ENCODE measurements at regions not wholly inside any gene's neighbourhood (a gene's known extent, or its start where the extent isn't known, plus 50 kb on each side); places are given as distances from the start of the nearest gene placed in this dataset.

GRCh38 chr14:85308531-85309300, 221.2 kb upstream of the FLRT2 start:
- H3K36me3 Mint-ChIP-seq, result no peaks in the 10 kb centered on the region
- H3K4me3 Mint-ChIP-seq, result no peak overlapping the region
- no peak for DNase-seq
- H3K27me3 Mint-ChIP-seq, result no peaks in the 10 kb centered on the region
- H3K27ac Mint-ChIP-seq, result no peak overlapping the region
- no peak for ATAC-seq
- no peaks in the 10 kb centered on the region for H3K4me1 Mint-ChIP-seq
- peaks cover 14% of the 10 kb centered on the region for H3K9me3 Mint-ChIP-seq (ENCODE audit: low read depth)
- CTCF ChIA-PET, result no interaction called here

- no peak for DNase-seq
- Mint-ChIP-seq H3K36me3 (no peaks in the 10 kb centered on the region), H3K4me3 (no peak overlapping the region), H3K9me3 (ENCODE audit: low read depth) (peaks cover 14% of the 10 kb centered on the region), H3K27ac (no peak overlapping the region), H3K4me1 (no peaks in the 10 kb centered on the region), H3K27me3 (no peaks in the 10 kb centered on the region)
- no peak for ATAC-seq
- CTCF ChIA-PET, result no interaction called here
These were observed 219.3 kb upstream of the FLRT2 start for GRCh38 chr14:85310491-85311272.

DNA sequence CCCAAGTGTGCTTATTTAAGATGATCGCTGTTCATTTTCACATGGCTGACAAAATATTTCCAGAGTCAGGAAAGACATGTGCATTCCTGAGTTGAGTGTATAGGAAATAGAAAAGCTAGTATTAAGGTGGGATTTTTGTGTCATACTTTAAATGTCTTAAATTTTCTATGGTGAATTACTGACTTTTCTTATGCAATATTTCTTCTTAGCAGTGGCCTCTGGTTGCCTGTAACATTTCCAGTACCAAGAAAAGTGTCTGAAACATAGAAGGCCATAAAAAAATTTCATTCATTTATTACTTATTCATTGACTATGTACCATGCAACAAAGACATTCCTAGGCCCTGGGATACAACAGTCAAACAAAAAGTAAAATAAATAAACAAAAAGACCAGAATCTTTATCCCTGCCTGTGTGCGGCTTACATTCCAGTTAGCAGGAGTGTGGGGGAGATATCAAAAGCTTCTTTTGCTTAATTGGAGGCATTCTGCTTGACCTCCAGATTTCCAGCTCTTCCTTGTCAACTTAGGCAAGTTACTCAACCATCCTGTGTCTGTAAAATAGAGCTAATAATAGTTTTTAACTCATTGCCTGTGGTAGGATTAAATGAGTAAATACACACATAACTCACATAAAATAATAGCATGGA, 216.3 kb upstream of the FLRT2 start:
- H3K9me3 Mint-ChIP-seq (ENCODE audit: low read depth), result peaks cover 12% of the 10 kb centered on the region
- DNase-seq, result no peak
- no peaks in the 10 kb centered on the region for H3K36me3 Mint-ChIP-seq
- H3K4me3 Mint-ChIP-seq, result no peak overlapping the region
- no peak for ATAC-seq
- CTCF ChIA-PET, result no interaction called here
- no peak overlapping the region for H3K27ac Mint-ChIP-seq
- H3K27me3 Mint-ChIP-seq, result no peaks in the 10 kb centered on the region
- no peaks in the 10 kb centered on the region for H3K4me1 Mint-ChIP-seq

DNA sequence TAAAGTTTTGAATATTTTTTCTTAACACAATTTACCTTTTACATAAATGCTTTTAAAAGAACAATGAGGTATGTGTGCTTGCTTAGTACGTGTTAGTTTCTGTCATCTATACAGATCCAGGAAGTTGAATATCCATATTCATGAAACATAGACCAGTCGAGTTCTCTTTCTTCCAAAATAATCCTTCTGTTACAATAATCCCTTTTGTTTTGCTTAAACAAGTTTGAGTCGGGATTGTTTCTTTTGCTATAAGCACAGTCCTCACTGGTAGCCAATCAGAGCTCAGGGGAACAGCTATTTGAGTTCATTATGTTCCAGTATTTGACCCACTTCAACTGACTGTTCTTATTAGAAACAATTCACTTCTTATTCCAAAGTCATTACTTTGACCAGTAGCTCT, 214.7 kb upstream of the FLRT2 start:
- H3K4me3 Mint-ChIP-seq, result no peak overlapping the region
- CTCF ChIA-PET, result no interaction called here
- DNase-seq, result no peak
- H3K27me3 Mint-ChIP-seq, result no peaks in the 10 kb centered on the region
- no peaks in the 10 kb centered on the region for H3K36me3 Mint-ChIP-seq
- peaks cover 5% of the 10 kb centered on the region for H3K9me3 Mint-ChIP-seq (ENCODE audit: low read depth)
- no peaks in the 10 kb centered on the region for H3K4me1 Mint-ChIP-seq
- no peak overlapping the region for H3K27ac Mint-ChIP-seq
- ATAC-seq, result no peak

DNA sequence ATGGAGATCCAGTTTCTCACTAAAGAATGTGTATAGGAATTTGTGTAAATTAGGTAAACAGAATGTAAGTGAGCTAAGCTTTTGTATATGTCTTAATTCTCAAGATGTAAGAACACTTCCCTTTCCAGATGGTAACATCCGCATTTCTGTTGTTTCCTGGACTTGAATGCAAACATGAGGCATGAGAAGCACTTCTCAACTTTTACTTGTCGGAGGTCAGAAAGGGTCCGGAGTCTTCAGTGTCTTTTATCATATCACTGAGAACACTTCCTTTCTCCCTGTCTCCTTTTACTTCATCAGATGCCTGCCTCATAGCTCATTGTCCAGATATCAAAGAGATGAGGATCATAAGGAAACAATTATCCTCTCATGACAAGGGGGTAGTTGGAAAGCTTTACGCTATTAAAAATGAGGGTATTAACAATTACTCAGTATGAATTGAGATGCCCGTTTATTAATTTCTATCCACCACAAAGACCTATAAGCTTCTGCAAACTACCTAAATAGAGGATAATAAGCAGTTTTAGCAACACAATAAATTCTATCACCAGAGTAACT, 214.1 kb upstream of the FLRT2 start:
- no peaks in the 10 kb centered on the region for H3K27me3 Mint-ChIP-seq
- no peaks in the 10 kb centered on the region for H3K36me3 Mint-ChIP-seq
- CTCF ChIA-PET, result no interaction called here
- no peak overlapping the region for H3K4me3 Mint-ChIP-seq
- no peak for DNase-seq
- H3K27ac Mint-ChIP-seq, result no peak overlapping the region
- ATAC-seq, result no peak
- no peaks in the 10 kb centered on the region for H3K4me1 Mint-ChIP-seq
- peaks cover 2% of the 10 kb centered on the region for H3K9me3 Mint-ChIP-seq (ENCODE audit: low read depth)

GRCh38 chr14:85316701-85317410, 213.1 kb upstream of the FLRT2 start:
- H3K27me3 Mint-ChIP-seq, result no peaks in the 10 kb centered on the region
- no peak for DNase-seq
- H3K4me3 Mint-ChIP-seq, result no peak overlapping the region
- H3K9me3 Mint-ChIP-seq (ENCODE audit: low read depth), result peaks cover 2% of the 10 kb centered on the region
- CTCF ChIA-PET, result no interaction called here
- no peaks in the 10 kb centered on the region for H3K4me1 Mint-ChIP-seq
- H3K27ac Mint-ChIP-seq, result no peak overlapping the region
- H3K36me3 Mint-ChIP-seq, result no peaks in the 10 kb centered on the region
- no peak for ATAC-seq

GRCh38 chr14:85317491-85318021, 212.4 kb upstream of the FLRT2 start:
- H3K27ac Mint-ChIP-seq, result no peak overlapping the region
- H3K4me1 Mint-ChIP-seq, result no peaks in the 10 kb centered on the region
- no peak overlapping the region for H3K4me3 Mint-ChIP-seq
- no peaks in the 10 kb centered on the region for H3K27me3 Mint-ChIP-seq
- peaks cover 2% of the 10 kb centered on the region for H3K9me3 Mint-ChIP-seq (ENCODE audit: low read depth)
- ATAC-seq (no peak), DNase-seq (no peak)
- CTCF ChIA-PET, result no interaction called here
- no peaks in the 10 kb centered on the region for H3K36me3 Mint-ChIP-seq

DNA sequence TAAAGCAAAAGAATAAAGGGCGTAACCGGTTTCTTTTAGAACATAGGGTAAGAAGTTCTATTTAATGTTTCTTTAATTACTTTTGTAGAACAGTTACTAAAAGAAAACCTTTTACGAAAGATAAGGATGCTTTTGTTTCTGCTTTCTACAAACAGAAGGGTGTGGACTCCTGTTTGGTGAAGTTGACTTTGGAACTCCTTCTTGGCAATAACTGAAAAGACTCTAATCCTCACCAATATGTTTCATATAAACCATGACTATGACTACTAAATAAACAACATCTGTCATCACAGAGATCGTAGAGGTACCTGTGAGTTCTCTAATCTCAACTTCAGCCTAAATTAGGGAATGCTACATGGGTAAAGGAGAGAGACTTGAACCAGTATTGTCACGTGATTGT, 210.8 kb upstream of the FLRT2 start:
- Mint-ChIP-seq H3K9me3 (ENCODE audit: low read depth) (peaks cover 2% of the 10 kb centered on the region), H3K4me3 (no peak overlapping the region), H3K4me1 (no peaks in the 10 kb centered on the region), H3K27me3 (no peaks in the 10 kb centered on the region), H3K27ac (no peak overlapping the region), H3K36me3 (no peaks in the 10 kb centered on the region)
- DNase-seq (no peak), ATAC-seq (no peak)
- CTCF ChIA-PET, result no interaction called here

GRCh38 chr14:85319998-85320630, 209.8 kb upstream of the FLRT2 start:
- no peaks in the 10 kb centered on the region for H3K36me3 Mint-ChIP-seq
- no peak for ATAC-seq
- H3K4me1 Mint-ChIP-seq, result no peaks in the 10 kb centered on the region
- no peak overlapping the region for H3K27ac Mint-ChIP-seq
- CTCF ChIA-PET, result no interaction called here
- H3K27me3 Mint-ChIP-seq, result no peaks in the 10 kb centered on the region
- peaks cover 2% of the 10 kb centered on the region for H3K9me3 Mint-ChIP-seq (ENCODE audit: low read depth)
- no peak overlapping the region for H3K4me3 Mint-ChIP-seq
- no peak for DNase-seq

- H3K4me3 Mint-ChIP-seq, result no peak overlapping the region
- CTCF ChIA-PET, result no interaction called here
- H3K27ac Mint-ChIP-seq, result no peak overlapping the region
- H3K36me3 Mint-ChIP-seq, result no peaks in the 10 kb centered on the region
- DNase-seq, result no peak
- no peaks in the 10 kb centered on the region for H3K27me3 Mint-ChIP-seq
- H3K4me1 Mint-ChIP-seq, result no peaks in the 10 kb centered on the region
- no peaks in the 10 kb centered on the region for H3K9me3 Mint-ChIP-seq (ENCODE audit: low read depth)
- no peak for ATAC-seq
These were observed 204.6 kb upstream of the FLRT2 start for GRCh38 chr14:85325134-85326017.

DNA sequence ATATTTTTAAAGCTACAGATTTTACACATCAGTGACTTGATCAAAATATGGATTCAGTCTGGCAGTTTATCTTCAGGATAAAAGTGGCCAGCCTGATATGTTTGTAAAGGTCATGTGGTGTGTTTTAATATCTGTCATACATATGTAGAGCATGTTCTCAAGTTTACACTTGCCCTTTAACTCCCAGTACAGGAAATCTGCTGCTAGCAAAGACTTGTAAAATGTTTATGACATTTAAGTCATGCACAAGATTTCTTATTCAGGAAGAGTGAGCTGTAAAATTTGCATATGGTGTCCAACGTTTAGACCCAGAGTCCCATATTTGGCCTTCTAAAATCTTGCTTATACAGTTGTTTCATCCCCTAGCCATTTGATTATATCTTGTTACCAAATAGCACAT, 197.5 kb upstream of the FLRT2 start:
- Mint-ChIP-seq H3K4me3 (no peak overlapping the region), H3K9me3 (ENCODE audit: low read depth) (peaks cover 4% of the 10 kb centered on the region), H3K4me1 (no peaks in the 10 kb centered on the region), H3K27me3 (no peaks in the 10 kb centered on the region), H3K36me3 (no peaks in the 10 kb centered on the region), H3K27ac (no peak overlapping the region)
- ATAC-seq (no peak), DNase-seq (no peak)
- CTCF ChIA-PET, result no interaction called here

DNA sequence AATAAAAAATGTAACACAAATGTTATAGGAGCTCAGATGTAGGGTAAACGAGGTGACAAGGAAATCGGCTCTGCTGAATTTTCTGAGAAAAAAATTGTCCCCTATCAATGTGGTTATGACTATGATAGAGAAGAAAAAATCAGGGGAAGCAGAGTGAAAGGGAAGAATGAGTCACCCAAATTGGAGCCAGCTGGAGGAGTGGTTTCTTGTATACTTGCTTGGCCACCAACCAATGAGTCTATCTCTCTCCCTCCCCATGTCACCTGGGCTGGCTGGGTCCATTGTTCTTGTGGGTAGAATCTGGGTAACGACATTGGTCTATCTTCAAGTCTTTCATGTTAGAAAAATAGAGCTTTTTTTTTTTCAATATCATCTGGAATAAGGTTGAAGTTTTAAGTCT, 196.6 kb upstream of the FLRT2 start:
- Mint-ChIP-seq H3K27me3 (no peaks in the 10 kb centered on the region), H3K4me1 (no peaks in the 10 kb centered on the region), H3K27ac (no peak overlapping the region), H3K9me3 (ENCODE audit: low read depth) (peaks cover 4% of the 10 kb centered on the region), H3K4me3 (no peak overlapping the region), H3K36me3 (no peaks in the 10 kb centered on the region)
- CTCF ChIA-PET, result no interaction called here
- ATAC-seq (no peak), DNase-seq (no peak)

Measured in activated CD8-positive, alpha-beta memory T cell treated with anti-CD3 and anti-CD28 coated beads, Interleukin-2, amount 10 ng/mL, durations not matched to agents 7 days and 5 days (primary cell).